HuH-7 (cell line): ENCODE measurements at regions not wholly inside any gene's neighbourhood (a gene's known extent, or its start where the extent isn't known, plus 50 kb on each side); places are given as distances from the start of the nearest gene placed in this dataset.
"Not testable (repeated sequence)": the region's sequence is repeated elsewhere in the genome, so short reads cannot be mapped to it uniquely, and the experiment has no call there.

Experiments
- DNase-seq: peaks from one replicate; pipeline ENCODE4 v3.0.0; 2011; ENCODE audit warnings: low spot score

- DNase-seq, result no peak
Observed at GRCh38 chr3:59254976-59255375, 205.2 kb upstream of the CFAP20DC start.

GRCh38 chr3:59254433-59254832, 204.6 kb upstream of the CFAP20DC start:
- DNase-seq, result no peak

DNA sequence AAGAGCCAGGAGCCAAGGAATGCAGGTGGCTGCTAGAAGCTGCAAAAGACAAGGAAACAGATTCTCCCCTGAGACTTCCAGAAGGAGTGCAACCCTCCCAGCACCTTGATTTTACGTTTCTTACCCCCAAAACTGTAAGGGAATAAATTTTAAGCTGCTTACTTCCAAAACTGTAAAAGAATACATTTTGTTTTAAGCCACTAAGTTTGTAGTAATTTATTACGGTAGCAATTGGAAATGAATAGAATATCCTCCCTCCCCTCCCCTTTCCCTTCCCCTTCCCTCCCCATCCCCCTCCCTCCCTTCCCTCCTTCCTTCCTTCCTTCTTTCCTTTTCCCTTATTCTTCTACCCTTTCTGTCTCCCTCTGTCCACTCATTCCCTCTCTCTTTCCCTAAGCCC, 203.7 kb upstream of the CFAP20DC start:
- DNase-seq, result no peak

DNA sequence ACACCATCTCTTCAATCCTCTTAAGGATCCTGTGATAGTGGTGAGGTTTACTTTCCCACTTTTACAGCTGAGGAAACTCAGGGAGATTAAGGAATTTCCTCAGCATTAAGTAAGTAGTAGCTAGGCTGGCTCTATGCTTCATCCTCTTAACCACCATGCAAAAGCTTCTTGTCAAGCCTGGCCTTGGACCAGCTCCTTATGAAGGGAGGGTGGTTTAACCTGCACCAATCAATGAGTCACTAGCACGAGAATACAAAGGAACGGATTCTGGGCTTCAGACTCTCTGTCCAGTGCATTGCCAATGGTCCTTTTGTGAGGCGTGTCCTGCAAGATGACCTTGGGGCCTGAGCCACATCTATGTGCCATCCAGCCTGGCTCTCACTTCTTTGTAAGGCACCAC, 202.0 kb upstream of the CFAP20DC start:
- no peak for DNase-seq

GRCh38 chr3:59250600-59250999, 200.8 kb upstream of the CFAP20DC start:
- DNase-seq, result no peak

- DNase-seq, result no peak
Observed at GRCh38 chr3:59249698-59250361, 200.0 kb upstream of the CFAP20DC start.

DNA sequence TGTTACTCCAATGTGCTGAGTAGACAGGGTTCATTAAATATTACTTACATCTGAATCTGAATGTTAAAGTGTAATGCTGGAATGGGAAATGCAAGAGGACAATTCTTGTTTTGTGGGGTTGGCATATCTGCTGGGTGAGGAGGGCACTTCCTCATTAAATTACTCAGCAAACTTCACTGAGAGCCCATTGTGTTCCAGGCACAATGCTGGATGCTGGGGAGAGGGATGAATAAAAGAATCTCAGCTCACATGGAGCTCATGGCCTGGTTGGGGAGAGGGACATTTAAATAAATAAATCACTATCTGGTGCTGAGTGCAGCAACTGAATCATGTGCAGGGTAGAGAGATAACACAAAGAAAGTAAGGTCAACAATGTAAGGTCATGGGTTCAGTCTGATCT, 199.2 kb upstream of the CFAP20DC start:
- DNase-seq, result no peak

DNA sequence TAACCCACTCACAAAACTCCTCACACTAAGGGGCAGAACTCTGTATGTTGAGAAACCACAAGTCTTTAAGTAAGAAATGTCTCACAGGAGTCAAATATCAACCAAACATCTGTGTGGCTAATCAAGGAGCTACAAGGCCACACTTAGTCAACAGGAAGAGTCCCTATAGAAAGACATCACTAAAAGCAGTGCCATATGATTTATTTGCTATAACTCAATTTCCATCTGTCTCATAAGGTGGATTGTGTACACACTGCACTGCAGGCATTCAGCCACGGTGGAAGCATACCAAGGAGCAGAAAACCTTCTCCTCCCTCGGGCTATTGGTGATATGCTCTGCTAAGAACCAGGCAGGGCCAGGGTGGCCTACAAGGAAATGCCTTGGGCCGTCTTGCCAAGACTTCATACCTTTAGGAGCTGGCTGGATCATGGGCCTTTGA, 197.6 kb upstream of the CFAP20DC start:
- DNase-seq, result no peak

DNA sequence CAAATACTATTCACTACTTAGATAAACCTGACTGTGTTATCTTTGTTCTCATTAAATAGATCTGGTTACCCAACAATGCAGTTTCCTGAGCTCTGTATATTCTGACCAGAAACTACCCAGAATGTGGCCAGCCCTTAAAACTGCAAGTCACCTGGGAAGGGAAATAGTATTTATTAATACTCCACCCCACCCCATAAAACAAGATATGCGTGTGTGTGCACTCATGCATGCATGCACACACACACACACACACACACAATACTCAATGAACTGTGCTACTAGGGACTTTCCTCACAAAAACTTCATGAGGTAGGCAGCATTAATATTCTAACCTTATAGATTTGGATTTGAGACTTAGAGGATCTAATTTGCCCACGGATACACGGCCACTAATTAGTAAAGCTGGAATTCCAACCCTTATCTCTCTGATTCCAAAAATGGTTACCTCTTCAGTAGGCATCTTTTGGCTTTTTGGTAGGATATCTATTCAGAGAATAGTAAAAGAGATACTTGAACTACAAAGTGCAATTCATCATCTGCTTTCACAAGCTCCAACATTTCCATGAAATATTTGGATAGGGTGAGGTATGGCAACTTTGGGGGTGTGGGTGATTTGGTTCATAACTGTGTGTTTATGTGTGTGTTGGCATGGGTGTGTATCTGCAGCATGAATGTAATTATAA, 197.0 kb upstream of the CFAP20DC start:
- no peak for DNase-seq

GRCh38 chr3:59245859-59246501, 196.2 kb upstream of the CFAP20DC start:
- no peak for DNase-seq

GRCh38 chr3:59245300-59245858, 195.6 kb upstream of the CFAP20DC start:
- no peak for DNase-seq

DNA sequence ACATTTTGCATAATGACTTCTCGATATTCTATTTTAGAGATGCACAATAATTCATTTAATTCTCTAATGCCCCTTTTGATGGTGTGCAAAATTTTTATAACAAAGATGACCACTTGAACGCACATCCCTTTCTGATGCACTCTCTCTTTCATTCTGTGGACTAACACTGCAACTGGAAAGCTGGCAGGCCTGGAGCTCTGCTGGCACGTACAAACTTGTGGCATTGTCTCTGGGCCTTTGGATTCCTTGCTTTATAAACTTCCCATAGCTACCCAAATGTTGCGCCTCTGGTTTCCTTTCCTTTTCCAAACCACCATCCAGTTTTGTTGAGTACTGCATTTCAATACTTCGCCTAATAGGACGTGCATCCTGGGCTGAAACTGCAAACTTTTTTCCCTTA, 194.5 kb upstream of the CFAP20DC start:
- DNase-seq, result no peak

GRCh38 chr3:59243476-59243875, 193.7 kb upstream of the CFAP20DC start:
- DNase-seq, result no peak

- DNase-seq, result no peak
Observed at GRCh38 chr3:59240666-59241255, 190.9 kb upstream of the CFAP20DC start.

DNA sequence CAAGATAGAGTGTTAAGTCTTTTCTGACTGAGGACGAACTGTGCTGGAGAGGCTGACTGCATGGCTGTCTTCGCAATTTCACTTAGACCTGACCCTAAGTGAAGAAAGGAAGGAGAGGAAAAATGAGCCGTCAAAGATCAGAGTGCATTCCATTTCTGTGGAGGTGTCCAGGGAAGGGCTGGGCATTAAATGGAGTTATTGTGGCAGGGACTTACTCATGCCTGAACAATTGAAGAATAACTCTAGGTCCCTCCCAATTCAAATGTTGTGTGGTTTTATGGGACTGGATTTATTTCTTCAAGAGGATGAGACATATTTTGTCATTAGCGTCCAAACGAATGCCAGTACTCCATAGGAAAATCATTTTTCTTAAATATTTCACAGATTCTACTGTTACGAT, 187.3 kb upstream of the CFAP20DC start:
- no peak for DNase-seq

GRCh38 chr3:59235634-59236012, 185.8 kb upstream of the CFAP20DC start:
- DNase-seq, result no peak

DNA sequence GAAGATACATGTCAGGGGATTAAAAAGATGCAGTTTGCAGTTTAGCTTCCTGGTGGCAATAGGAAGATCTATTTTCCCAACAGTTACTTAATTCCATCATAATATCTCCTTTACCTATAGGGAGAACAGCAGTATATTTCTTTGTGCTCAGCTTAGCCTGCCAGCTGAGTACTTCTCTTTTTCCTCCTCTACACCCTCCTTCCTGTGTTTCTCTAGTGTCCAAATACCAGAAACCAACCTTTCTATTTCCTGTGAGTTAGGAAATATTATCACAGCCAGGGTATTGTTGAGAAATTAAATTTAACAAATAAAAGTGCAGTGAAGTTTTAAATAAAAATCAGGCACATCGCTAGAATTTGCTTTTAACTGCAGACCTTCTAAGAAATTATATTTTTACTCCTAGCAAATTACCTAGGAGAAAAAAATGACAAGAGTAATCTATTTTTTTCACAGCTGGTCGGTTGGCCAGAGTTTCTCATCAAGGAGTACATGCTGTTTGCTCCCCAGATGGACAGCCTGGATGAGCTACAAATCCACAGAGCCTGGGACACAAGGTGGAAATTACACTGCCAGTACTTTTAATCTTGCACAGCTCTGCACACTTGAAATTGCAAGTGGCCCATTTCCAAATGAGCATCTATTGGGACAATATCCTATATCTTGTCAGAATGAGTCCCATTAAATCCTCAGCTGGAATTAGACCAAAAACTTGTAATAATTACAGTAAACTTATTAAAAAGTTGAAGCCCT, 185.2 kb upstream of the CFAP20DC start:
- DNase-seq, result no peak

DNA sequence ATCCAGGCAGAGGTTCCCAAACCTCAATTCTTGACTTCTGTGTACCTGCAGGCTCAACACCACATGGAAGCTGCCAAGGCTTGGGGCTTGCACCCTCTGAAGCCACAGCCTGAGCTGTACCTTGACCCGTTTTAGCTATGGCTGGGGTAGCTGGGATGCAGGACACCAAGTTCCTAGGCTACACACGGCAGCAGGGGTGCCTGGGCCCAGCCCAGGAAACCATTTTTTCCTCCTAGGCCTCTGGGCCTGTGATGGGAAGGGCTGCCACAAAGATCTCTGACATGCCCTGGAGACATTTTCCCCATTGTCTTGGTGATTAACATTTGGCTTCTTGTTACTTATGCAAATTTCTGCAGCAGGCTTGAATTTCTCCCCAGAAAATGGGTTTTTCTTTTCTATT, 180.6 kb upstream of the CFAP20DC start:
- DNase-seq, result not testable (repeated sequence)

DNA sequence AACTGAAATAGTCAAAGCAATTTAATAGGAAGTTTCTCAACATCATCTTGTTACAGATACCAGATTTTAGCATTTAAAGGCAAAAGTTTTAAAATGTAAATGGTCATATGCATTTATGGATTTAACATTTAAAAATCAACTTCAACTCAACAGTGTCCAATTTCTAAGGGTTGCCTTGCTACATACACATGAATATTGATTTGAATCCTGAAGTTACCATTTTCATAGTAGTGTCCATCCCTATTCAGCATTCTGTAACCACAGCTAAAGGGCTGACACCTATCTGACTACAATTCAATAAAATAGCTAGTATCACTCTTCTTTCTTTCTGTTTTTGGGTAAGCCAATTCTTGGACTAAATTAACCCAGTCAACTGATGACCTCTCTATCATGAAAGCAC, 164.0 kb upstream of the CFAP20DC start:
- no peak for DNase-seq

DNA sequence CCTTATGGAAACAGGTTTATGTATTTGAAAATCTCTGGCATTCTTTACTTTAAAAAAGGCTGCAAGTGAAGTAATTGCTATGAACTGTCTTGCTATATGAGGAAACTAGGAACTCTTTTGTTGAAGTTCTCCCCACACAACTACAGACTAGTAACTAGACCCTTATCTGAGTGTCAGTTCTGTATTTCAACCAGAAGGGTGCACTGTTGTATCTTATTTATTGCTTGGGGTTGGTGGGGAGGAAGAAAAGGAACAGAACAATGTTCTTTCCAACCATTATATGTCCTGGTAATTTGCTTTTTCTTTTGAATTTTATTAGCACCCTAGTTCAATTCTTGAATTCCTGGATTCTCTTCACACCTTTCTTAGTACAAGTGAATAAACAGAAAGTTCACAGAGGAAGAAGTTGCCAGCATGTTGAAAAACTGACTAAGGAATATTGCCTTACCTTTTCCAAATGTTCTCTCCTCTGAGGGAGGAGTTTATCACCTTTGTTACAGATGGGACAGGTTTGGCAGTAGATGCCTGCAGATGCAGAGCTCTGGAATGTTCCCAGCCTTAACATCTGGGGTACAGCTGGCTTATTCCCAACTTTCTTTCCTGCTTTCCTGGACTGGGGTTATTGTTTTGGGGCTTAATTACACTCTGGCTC, 162.4 kb upstream of the CFAP20DC start:
- peak; percentile 21 for DNase-seq

- DNase-seq, result no peak
Observed at GRCh38 chr3:59210260-59210659, 160.4 kb upstream of the CFAP20DC start.

DNA sequence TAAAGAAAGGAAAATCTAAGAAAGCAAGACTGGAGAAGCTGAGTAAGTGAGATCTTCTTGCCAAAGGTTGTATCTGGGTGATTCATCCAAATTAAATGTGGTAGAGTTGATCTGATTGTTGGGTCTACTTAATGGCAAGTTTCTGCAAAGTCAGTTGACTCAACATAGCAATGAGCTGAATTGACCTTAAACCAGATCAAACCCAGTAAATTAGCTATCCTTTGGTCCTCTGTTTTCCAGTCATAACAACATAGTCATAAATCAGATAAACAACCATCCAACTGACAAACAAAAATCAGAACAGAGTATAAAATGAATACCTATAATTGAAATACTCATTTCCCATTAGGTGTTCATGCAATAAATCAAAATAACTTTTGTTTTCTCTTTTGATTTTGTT, 142.6 kb upstream of the CFAP20DC start:
- DNase-seq, result no peak
